GM23338 (cell line): ENCODE measurements at regions not wholly inside any gene's neighbourhood (a gene's known extent, or its start where the extent isn't known, plus 50 kb on each side); places are given as distances from the start of the nearest gene placed in this dataset.

Experiments used
- CREB1 ChIP-seq: fragments of 250-450 bp; sonication (Bioruptor Pico); IDR thresholded peaks from 2 replicates; pipeline ENCODE4 v1.5.0; 2020; ENCODE audit warnings: low read depth, mild to moderate bottlenecking, moderate library complexity
- ETS1 ChIP-seq: IDR thresholded peaks from 2 replicates; pipeline ENCODE4 v1.6.1; 2016; ENCODE audit warnings: antibody characterized with exemption
- EZH2 ChIP-seq: fragments of 200-600 bp; sonication (generic); IDR thresholded peaks from one replicate; pipeline ENCODE4 v1.8.0; 2017; ENCODE audit warnings: antibody characterized with exemption, mild to moderate bottlenecking, low read depth; ENCODE audit not compliant: unreplicated experiment
- EZH2phosphoT487 ChIP-seq: fragments of 200-600 bp; sonication (generic); IDR thresholded peaks from one replicate; pipeline ENCODE4 v1.8.1; 2018; ENCODE audit warnings: antibody characterized with exemption; ENCODE audit not compliant: unreplicated experiment
- JUNB ChIP-seq: IDR thresholded peaks from one replicate; pipeline ENCODE4 v1.6.1; 2016; ENCODE audit warnings: antibody characterized with exemption; ENCODE audit not compliant: unreplicated experiment
- POLR2AphosphoS5 ChIP-seq: IDR thresholded peaks from 2 replicates; pipeline ENCODE4 v1.6.1; 2016; ENCODE audit warnings: antibody characterized with exemption, low read depth
- REST ChIP-seq: IDR thresholded peaks from one replicate; pipeline ENCODE4 v1.6.1; 2018; ENCODE audit warnings: antibody characterized with exemption; ENCODE audit not compliant: unreplicated experiment
- ZNF114 ChIP-seq: fragments of 250-450 bp; sonication (Bioruptor Pico); IDR thresholded peaks from 2 replicates; pipeline ENCODE4 v1.5.0; 2020; ENCODE audit warnings: mild to moderate bottlenecking, moderate library complexity
- TF ChIP-seq, protein P1 (sequence below), 2 experiments: fragments of 200-600 bp in 1 of 2; sonication (generic) in 1 of 2; conservative IDR thresholded peaks; 2 replicates each; pipeline versions ENCODE4 v1.5.1 to v1.6.1; 2016 to 2017; ENCODE audit warnings: antibody characterized with exemption in 2 of 2, low read depth in 2 of 2, mild to moderate bottlenecking in 2 of 2, moderate library complexity in 1 of 2
- TF ChIP-seq, protein P2 (sequence below): fragments of 250-450 bp; sonication (Bioruptor Pico); IDR thresholded peaks from 2 replicates; pipeline ENCODE4 v1.5.0; 2020; ENCODE audit warnings: mild to moderate bottlenecking, moderate library complexity

DNA sequence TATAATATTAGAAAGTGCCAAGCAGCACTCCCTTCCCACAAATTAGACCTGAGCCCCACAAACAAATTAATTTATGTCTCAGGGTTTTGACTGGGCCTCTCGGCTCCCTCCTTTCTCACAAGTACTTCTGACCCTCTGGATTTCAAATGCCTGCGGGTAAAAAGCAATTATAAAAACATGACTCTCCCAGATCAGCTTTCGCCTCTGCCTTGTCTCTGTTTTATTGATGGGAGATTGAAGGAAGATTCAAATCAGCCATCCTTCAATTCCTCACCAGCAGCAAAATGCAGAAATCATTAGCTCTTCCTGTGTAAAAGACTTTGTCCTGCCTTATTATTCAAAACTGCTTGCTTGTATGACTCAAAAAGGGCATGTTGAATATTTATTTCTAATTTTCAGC, 453.7 kb upstream of the MKI67 start:
- TF ChIP-seq, protein P1, sequence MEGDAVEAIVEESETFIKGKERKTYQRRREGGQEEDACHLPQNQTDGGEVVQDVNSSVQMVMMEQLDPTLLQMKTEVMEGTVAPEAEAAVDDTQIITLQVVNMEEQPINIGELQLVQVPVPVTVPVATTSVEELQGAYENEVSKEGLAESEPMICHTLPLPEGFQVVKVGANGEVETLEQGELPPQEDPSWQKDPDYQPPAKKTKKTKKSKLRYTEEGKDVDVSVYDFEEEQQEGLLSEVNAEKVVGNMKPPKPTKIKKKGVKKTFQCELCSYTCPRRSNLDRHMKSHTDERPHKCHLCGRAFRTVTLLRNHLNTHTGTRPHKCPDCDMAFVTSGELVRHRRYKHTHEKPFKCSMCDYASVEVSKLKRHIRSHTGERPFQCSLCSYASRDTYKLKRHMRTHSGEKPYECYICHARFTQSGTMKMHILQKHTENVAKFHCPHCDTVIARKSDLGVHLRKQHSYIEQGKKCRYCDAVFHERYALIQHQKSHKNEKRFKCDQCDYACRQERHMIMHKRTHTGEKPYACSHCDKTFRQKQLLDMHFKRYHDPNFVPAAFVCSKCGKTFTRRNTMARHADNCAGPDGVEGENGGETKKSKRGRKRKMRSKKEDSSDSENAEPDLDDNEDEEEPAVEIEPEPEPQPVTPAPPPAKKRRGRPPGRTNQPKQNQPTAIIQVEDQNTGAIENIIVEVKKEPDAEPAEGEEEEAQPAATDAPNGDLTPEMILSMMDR (conservative IDR thresholded peaks at IDR 0.05; ENCODE audit: low read depth in 2 of 2): no peak
- TF ChIP-seq ZNF114 (no peak), EZH2phosphoT487 (no peak), REST (no peak), EZH2 (no peak), CREB1 (CRISPR knock-in tag) (no peak), POLR2AphosphoS5 (no peak), ETS1 (no peak), JUNB (no peak)
- TF ChIP-seq, protein P2, sequence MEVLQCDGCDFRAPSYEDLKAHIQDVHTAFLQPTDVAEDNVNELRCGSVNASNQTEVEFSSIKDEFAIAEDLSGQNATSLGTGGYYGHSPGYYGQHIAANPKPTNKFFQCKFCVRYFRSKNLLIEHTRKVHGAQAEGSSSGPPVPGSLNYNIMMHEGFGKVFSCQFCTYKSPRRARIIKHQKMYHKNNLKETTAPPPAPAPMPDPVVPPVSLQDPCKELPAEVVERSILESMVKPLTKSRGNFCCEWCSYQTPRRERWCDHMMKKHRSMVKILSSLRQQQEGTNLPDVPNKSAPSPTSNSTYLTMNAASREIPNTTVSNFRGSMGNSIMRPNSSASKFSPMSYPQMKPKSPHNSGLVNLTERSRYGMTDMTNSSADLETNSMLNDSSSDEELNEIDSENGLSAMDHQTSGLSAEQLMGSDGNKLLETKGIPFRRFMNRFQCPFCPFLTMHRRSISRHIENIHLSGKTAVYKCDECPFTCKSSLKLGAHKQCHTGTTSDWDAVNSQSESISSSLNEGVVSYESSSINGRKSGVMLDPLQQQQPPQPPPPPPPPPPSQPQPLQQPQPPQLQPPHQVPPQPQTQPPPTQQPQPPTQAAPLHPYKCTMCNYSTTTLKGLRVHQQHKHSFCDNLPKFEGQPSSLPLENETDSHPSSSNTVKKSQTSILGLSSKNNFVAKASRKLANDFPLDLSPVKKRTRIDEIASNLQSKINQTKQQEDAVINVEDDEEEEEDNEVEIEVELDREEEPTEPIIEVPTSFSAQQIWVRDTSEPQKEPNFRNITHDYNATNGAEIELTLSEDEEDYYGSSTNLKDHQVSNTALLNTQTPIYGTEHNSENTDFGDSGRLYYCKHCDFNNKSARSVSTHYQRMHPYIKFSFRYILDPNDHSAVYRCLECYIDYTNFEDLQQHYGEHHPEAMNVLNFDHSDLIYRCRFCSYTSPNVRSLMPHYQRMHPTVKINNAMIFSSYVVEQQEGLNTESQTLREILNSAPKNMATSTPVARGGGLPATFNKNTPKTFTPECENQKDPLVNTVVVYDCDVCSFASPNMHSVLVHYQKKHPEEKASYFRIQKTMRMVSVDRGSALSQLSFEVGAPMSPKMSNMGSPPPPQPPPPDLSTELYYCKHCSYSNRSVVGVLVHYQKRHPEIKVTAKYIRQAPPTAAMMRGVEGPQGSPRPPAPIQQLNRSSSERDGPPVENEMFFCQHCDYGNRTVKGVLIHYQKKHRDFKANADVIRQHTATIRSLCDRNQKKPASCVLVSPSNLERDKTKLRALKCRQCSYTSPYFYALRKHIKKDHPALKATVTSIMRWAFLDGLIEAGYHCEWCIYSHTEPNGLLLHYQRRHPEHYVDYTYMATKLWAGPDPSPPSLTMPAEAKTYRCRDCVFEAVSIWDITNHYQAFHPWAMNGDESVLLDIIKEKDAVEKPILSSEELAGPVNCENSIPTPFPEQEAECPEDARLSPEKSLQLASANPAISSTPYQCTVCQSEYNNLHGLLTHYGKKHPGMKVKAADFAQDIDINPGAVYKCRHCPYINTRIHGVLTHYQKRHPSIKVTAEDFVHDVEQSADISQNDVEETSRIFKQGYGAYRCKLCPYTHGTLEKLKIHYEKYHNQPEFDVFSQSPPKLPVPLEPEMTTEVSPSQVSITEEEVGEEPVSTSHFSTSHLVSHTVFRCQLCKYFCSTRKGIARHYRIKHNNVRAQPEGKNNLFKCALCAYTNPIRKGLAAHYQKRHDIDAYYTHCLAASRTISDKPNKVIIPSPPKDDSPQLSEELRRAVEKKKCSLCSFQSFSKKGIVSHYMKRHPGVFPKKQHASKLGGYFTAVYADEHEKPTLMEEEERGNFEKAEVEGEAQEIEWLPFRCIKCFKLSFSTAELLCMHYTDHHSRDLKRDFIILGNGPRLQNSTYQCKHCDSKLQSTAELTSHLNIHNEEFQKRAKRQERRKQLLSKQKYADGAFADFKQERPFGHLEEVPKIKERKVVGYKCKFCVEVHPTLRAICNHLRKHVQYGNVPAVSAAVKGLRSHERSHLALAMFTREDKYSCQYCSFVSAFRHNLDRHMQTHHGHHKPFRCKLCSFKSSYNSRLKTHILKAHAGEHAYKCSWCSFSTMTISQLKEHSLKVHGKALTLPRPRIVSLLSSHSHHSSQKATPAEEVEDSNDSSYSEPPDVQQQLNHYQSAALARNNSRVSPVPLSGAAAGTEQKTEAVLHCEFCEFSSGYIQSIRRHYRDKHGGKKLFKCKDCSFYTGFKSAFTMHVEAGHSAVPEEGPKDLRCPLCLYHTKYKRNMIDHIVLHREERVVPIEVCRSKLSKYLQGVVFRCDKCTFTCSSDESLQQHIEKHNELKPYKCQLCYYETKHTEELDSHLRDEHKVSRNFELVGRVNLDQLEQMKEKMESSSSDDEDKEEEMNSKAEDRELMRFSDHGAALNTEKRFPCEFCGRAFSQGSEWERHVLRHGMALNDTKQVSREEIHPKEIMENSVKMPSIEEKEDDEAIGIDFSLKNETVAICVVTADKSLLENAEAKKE: no peak
